ENCODE measurements at regions not wholly inside any gene's neighbourhood (a gene's known extent, or its start where the extent isn't known, plus 50 kb on each side); places are given as distances from the start of the nearest gene placed in this dataset.

DNA sequence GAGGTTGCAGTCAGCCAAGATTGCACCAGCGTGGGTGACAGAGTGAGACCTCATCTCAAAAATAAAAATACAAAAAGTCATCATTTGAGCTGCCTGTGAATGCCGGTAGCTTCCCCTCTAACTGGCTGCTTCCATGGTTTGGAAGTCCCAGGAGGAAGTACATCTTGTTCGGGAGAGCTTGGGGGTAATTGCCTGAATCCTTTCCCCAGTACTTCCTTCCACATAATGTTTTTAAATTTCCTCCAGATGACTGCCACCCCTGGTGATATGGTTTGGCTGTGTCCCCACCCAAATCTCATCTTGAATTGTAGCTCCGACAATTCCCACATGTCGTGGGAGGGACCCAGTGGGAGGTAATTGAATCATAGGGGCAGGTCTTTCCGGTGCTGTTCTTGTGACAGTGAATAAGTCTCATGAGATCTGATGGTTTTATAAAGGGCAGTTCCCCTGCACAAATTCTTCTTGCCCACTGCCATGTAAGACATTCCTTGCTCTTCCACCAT is 87.2 kb downstream of the SPRING1 start:
- DNase-seq, result no peak

DNA sequence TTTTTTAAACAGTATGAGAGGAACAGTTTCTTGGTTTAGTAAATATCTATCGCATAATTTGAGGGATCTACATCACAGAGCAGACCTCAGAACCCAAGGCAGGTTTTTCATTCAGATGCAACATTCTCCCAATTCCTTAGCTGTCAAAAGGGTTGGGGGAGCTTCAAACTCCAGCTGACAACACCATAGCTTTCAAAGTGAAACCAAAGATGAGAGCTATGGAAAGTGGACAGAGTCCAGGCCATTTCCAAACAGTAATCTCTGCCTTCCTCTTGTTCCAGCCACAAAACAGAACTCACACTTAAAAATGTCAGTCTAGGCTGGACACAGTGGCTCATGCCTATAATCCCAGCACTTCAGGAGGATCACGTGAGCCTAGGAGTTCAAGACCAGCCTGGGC is 87.8 kb downstream of the SPRING1 start:
- no peak for DNase-seq

DNA sequence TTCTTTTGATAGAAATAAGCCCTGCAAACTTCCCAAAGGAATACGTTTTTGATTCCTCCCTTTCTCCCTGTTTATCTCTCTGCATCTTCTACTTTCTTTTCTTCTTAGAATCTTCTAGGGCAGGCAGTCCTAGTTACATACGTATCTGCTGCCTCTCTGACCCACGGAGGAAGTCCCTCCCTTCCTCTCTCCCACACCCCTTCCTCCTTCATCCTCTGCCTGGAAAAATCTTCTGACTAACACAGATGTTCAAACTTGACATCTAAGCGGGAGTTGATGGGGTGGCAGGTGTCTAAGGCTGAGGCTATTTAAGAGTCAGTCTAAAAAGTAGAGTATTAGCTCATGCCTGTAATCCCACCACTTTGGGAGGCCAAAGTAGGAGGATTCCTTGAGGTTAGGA is 88.6 kb downstream of the MAP1LC3B2 start:
- DNase-seq, result no peak

DNA sequence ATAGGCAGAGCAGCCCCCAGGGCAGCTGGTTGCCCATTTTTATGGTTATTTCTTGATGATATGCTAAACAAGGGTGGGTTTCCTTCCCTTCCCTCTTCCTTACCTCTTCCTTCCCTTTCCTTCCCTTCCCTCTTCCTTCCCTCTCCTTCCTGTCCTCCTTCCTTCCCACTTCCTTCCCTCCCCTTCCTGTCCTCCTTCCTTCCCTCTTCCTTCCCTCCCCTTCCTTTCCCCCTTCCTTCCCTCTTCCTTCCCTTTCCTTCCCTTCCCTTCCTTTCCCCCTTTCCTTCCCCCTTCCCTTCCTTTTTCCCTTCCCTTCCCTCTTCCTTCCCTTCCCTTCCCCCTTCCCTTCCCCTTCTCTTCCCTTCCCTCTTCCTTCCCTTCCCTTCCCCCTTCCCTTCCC is 87.7 kb downstream of the MAP1LC3B2 start:
- no peak for DNase-seq

DNA sequence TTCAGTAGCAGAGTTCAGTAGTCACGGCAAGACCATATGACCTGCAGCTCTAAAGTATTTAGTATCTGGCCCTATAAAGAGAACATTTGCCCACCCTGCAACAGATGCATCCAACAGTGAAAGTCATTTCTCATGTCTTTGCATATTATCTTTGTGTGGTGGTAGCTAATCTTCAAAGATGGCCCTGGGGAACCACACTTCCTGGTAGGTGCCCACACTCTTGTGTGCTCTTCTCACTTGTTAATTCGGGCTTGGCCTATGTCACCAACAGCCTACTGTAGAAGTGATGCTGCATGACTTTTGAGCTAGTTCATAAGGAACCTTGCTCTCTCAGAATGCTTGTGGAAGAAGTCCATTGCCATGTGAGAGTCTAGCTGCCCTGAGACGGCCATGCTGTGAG is 85.6 kb downstream of the MAP1LC3B2 start:
- DNase-seq, result no peak

DNA sequence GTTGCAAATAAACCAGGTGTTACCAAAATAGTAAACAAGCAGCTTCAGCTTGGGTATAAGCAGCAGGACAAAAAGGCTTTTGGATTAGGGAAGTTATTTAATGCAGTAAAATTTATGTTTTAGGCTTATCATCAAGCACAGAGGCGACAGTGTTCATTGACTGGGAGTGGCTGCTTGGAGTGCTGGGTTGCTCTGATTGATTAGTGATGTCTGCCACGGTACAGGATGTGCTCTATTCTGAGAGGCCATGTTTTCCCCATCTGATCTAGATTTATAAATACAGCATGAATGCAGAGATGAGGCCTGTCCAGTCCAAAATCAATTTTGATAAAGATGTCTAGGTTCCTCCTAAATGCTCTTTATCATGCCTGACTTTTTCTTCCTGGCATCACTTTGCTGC is 83.5 kb downstream of the MAP1LC3B2 start:
- DNase-seq, result no peak

DNA sequence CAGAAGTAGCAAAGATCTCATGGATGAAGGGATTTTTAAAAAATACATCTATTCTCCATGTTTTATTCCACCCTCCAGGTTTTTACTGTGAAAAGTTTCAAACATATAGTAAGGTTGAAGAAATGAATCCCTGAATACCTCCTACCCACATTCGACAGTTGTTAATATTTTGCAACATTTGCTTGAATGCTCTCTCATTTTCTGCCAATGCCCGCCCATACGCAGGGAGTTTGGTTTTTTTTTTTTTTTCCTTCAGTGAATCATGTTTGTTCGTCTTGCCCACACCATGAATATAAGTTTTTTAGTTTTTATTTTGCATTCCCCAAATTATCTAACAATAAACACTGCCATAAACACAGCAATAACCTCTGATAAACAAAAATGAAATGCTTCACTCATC is 82.9 kb downstream of the MAP1LC3B2 start:
- peak; percentile 15 for DNase-seq

DNA sequence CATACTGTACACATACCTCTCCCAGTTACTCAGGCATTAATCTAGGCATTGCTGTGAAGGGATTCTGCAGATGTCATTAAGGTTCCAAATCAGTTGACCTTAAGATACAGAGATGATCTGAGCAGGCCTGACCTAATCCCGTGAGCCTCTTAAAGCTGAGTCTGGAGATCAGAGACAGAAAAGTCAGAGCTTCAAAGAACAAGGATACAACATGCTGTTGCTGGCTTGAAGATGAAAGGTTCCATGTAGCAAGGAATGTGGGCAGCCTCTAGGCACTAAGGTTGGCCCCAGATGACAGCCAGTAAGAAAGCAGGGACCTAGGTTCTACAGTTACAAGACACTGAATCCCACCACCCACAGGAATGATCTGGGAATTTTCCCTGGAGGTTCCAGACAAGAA is 81.1 kb downstream of the MAP1LC3B2 start:
- no peak for DNase-seq

DNA sequence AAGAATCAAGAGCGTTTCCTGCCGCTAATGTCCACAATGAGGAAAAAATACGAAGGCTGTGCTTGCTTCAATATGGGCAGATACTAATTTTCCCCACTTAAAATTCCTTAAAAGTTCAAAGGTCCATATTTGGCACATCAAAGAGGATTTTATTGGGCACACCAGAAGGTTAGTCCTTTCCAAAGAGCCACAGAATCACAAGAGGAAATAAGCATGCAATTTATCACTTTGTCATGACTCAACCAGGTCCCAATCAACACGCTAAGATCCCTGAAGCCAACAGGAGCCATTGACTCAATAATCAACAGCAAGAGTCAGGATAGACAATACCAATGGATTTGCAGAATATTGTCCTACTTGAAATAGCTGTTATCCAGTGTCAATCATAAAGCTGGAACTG is 80.6 kb downstream of the MAP1LC3B2 start:
- no peak for DNase-seq

DNA sequence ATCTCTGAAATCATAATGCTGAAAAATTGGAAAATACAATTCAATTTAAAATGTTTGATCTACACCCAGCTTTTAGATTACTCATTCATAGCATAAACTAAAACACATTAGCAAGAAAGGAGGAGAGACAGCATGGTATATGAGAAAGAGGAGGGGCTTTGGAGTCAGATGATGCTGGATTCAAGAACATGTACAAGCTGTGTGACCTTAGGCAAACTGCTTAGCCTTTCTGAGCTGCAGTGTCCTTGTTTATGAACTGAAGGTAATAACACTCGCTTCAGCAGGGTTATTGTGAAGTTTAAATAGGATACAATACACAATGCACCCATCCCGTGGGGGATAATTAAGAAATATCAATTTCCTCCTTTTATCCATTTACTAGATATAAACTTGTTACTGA is 79.2 kb downstream of the MAP1LC3B2 start:
- no peak for DNase-seq

DNA sequence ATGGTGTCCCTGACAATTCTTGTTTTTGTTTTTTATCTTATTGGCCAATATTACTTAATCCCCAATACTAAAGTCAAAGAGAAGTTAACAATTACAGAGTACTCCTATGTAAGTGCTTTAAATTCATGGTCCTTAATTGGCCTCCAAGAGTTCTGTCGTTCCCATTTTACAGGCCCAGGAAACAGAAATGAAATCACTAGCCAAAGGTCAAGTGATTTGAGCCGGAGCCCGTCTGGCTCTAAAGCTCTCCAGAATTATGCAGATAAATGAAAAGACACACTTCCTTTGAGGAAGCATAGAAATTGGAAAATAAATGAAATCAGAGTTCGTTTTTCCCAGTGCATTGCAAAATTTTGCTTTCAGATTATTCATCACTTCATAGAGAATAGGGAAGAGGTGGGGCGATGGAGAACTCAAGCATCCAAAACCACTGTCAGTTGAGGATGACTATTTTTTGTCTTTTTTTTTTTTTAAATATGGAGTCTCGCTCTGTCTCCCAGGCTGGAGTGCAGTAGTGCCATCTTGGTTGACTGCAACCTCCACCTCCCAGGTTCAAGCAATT is 78.5 kb downstream of the MAP1LC3B2 start:
- no peak for DNase-seq

DNA sequence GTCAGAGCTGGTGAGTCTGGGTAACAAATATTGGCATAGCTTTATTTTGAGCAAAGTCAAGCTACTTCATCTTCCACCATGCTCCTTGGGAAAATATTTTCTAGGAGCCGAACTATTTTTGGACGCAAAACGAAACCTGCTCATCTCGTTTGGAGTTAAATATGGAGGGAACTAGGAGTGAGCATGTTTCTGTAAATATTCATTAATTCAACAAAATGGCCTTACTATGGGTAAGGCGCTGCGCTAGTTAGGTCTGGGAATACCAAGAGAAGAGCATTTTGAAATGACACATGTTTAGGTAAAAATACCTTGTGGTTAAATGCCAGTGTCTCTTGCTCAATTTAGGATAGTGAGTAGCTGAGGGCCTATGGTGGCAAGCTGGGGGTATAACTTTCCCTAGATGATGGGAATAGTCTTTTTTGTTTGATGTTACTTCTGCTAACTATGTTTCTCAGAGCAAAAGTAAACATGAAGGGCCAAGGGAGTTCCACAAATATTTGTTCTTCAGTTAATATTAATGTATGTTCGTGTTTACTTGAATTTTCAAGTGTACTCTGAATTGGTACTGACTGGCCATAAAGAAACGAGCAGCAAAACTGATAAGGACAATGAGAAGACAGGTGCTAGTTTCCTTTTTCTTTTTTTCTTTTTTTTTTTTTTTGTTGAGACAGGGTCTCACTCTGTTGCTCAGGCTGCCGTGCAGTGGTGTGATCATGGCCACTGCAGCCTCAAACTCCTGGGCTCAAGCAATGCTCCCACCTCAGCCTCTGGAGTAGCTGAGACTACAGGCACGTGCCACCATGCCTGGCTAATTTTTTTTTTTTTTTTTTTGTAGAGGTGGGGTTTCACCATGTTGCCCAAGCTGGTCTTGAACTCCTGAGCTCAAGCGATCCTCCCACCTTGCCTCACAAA is 77.7 kb downstream of the MAP1LC3B2 start:
- DNase-seq, result no peak

DNA sequence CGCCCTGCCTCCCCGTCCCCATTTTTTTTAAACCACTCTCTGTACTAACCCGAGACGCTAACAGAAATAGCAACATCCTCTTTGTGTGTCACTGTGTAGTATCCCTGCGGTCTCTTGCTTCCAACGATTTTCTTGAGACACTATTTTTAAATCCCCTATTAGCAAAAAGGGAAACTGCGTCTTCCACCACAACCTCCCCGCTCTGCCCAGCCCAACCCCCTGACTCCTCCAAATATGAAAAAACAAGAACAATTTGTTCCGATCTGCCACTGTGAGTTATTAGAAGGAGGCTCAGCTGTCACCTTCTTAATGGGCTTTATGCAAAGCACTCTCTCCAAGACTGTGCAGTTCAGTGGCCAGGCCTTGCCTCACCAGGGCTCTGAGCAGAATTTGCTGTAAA is 76.3 kb downstream of the MAP1LC3B2 start:
- DNase-seq, result peak; percentile 84

DNA sequence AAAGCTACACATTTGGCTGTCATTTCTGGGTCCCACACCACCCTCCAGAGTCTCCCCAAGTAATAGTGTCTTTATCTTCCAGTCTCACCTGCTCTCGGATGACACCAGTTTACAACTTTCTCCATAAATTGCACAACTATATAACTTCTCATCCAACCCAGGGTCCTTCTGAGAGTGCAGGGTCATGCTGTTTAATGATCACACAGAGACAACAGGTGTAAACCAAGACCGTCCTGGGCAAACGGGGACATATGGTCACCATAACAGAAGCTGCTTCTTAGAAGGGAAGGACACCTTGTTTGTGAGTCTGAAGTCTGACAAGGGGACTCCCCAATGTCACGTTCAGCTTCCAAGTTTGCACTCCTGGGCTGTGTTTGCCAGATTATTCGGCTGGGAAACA is 74.3 kb downstream of the MAP1LC3B2 start:
- DNase-seq, result no peak

DNA sequence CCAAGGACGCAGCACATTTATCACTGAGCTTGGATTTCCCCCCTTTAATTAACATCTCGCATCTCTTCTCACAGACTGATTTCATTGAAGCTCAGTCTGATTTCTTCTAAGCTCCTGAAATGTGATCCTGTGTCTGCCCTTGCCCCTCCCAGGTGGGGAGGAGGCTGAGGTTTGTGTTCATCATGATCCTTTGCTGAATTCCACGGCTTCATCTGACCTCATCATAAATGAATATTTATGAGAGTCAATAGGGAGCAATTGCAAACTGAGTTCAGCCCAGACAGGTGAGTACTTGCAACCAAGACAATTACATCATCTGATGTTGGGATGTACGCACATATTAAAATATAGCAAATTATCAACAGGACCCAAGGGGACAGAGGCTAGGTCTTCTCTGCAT is 72.4 kb downstream of the MAP1LC3B2 start:
- DNase-seq, result no peak

DNA sequence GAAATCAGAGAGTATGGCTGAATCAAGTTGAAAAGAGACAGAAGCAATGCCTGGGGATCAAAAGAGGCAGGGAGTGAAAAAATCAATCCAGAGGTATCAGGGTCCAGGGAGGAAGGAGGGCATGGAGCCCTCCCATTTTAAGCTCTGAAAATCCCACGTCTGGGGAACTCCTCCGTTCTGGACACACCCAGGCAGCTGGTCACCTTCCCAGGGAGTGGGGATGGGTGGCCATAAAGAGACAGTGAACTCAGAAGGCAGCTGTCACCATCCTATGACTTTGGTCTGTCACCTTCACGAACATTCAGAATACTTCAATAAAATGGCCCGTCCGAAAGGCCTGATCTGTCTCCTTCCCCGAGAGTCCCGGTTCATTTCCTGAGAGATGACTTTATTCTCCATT is 71.6 kb downstream of the MAP1LC3B2 start:
- no peak for DNase-seq

DNA sequence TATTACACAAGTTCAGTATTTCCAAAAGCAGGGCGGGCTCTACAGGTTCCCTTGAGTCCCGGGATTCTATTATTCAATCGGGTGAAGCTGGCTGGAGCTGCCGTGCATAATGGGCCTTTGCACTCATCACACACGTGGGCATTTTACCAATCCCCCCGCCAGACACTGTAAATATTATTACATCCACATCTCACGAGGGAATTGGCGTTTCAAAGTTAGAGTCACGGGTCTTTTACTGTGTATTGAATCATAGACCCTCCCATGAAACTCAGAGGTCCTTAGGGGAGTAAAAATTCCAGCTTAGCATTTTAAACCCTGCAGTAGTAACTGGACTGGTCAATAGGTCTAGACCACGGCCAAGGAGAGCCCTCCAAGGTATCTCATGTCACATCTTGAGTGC is 70.3 kb downstream of the MAP1LC3B2 start:
- DNase-seq, result no peak

DNA sequence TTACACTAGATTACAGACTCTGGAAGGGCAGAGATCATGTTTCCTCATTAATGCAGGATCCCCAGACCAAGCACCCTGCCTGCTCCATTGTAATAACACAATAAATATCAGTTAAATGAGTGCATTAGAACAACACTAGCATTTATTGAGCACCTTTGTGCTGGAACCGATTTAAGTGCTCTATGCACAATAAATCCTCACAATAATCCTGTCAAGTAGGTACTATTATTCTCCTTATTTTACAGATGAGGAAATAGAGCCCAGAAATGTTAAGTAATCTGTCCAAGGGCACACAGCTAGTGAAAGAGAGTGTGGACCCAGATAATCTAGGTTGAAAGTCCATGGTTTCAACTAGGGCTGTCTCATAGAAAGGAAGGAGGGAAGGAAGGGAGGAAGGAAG is 69.8 kb downstream of the MAP1LC3B2 start:
- DNase-seq, result no peak

DNA sequence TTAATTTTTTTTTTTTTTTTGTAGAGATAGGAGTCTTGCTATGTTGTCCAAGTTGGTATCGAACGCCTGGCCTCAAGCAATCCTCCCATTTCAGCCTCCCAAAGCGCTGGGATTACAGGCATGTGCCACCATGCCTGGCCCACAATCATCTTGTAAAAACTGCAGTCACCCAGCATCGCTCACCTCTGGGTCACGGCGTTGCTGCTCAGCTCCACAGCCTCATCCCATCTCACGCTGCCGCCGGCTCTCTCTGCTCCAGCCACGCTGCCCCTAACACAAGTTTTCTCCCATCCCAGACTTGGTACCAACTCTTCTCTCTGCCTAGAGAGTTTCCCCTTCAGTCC is 69.2 kb downstream of the MAP1LC3B2 start:
- DNase-seq, result no peak
